ENCODE measurements at regions not wholly inside any gene's neighbourhood (a gene's known extent, or its start where the extent isn't known, plus 50 kb on each side); places are given as distances from the start of the nearest gene placed in this dataset.

DNA sequence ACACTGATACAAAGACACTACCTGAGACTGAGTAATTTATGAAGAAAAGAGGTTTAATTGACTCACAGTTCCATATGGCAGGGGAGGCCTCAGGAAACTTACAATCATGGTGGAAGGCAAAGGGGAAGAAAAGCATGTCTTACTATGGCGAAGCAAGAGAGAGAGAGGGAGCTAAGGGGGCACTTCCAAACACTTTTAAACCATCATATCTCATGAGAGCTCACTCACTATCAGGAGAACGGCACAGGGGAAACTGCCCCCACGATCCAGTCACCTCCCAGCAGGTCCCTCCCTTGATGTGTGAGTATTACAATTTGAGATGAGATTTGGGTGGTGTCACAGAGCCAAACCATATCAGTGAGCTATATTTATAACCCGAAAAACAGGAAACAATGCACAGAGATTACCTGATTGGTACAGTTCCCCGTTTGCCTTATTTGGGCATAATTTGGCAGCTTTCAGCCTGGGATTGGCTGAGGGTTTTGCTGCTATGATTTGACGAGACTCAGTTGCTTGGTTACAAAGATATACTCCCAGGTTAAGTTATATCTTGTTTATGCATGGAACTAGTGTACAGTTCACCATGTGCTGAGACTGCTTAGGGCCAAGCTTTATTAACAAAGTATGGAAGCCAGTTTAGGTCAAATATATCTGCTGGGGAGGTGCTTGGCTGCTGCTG lies 184.2 kb downstream of the NR2F2 start (continued):
- TF ChIP-seq SREBF1 (IDR thresholded peaks at IDR 0.05; ENCODE audit: borderline replicate concordance, low read depth, low read length), result no peak
- TF ChIP-seq, protein P1, sequence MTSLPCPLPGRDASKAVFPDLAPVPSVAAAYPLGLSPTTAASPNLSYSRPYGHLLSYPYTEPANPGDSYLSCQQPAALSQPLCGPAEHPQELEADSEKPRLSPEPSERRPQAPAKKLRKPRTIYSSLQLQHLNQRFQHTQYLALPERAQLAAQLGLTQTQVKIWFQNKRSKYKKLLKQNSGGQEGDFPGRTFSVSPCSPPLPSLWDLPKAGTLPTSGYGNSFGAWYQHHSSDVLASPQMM (CRISPR knock-in tag; IDR thresholded peaks at IDR 0.05), result no peak
- TF ChIP-seq RFX1 (IDR thresholded peaks at IDR 0.05), result peak; percentile 41
- TF ChIP-seq ZNF175 (CRISPR knock-in tag; IDR thresholded peaks at IDR 0.05; ENCODE audit: low read depth), result peak; percentile 59; the same call in 1 of the 2 replicates
- TF ChIP-seq, protein P2, sequence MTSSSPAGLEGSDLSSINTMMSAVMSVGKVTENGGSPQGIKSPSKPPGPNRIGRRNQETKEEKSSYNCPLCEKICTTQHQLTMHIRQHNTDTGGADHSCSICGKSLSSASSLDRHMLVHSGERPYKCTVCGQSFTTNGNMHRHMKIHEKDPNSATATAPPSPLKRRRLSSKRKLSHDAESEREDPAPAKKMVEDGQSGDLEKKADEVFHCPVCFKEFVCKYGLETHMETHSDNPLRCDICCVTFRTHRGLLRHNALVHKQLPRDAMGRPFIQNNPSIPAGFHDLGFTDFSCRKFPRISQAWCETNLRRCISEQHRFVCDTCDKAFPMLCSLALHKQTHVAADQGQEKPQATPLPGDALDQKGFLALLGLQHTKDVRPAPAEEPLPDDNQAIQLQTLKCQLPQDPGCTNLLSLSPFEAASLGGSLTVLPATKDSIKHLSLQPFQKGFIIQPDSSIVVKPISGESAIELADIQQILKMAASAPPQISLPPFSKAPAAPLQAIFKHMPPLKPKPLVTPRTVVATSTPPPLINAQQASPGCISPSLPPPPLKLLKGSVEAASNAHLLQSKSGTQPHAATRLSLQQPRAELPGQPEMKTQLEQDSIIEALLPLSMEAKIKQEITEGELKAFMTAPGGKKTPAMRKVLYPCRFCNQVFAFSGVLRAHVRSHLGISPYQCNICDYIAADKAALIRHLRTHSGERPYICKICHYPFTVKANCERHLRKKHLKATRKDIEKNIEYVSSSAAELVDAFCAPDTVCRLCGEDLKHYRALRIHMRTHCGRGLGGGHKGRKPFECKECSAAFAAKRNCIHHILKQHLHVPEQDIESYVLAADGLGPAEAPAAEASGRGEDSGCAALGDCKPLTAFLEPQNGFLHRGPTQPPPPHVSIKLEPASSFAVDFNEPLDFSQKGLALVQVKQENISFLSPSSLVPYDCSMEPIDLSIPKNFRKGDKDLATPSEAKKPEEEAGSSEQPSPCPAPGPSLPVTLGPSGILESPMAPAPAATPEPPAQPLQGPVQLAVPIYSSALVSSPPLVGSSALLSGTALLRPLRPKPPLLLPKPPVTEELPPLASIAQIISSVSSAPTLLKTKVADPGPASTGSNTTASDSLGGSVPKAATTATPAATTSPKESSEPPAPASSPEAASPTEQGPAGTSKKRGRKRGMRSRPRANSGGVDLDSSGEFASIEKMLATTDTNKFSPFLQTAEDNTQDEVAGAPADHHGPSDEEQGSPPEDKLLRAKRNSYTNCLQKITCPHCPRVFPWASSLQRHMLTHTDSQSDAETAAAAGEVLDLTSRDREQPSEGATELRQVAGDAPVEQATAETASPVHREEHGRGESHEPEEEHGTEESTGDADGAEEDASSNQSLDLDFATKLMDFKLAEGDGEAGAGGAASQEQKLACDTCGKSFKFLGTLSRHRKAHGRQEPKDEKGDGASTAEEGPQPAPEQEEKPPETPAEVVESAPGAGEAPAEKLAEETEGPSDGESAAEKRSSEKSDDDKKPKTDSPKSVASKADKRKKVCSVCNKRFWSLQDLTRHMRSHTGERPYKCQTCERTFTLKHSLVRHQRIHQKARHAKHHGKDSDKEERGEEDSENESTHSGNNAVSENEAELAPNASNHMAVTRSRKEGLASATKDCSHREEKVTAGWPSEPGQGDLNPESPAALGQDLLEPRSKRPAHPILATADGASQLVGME (CRISPR knock-in tag; IDR thresholded peaks at IDR 0.05), result no peak
- TF ChIP-seq, protein P3, sequence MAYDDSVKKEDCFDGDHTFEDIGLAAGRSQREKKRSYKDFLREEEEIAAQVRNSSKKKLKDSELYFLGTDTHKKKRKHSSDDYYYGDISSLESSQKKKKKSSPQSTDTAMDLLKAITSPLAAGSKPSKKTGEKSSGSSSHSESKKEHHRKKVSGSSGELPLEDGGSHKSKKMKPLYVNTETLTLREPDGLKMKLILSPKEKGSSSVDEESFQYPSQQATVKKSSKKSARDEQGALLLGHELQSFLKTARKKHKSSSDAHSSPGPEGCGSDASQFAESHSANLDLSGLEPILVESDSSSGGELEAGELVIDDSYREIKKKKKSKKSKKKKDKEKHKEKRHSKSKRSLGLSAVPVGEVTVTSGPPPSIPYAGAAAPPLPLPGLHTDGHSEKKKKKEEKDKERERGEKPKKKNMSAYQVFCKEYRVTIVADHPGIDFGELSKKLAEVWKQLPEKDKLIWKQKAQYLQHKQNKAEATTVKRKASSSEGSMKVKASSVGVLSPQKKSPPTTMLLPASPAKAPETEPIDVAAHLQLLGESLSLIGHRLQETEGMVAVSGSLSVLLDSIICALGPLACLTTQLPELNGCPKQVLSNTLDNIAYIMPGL (CRISPR knock-in tag; IDR thresholded peaks at IDR 0.05), result no peak
- TF ChIP-seq, protein P4, sequence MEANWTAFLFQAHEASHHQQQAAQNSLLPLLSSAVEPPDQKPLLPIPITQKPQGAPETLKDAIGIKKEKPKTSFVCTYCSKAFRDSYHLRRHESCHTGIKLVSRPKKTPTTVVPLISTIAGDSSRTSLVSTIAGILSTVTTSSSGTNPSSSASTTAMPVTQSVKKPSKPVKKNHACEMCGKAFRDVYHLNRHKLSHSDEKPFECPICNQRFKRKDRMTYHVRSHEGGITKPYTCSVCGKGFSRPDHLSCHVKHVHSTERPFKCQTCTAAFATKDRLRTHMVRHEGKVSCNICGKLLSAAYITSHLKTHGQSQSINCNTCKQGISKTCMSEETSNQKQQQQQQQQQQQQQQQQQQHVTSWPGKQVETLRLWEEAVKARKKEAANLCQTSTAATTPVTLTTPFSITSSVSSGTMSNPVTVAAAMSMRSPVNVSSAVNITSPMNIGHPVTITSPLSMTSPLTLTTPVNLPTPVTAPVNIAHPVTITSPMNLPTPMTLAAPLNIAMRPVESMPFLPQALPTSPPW (CRISPR knock-in tag; IDR thresholded peaks at IDR 0.05), result peak; percentile 45; the same call in 1 of the 2 replicates
- no peak for TF ChIP-seq HMG20B (CRISPR knock-in tag; IDR thresholded peaks at IDR 0.05)
- TF ChIP-seq, protein P5, sequence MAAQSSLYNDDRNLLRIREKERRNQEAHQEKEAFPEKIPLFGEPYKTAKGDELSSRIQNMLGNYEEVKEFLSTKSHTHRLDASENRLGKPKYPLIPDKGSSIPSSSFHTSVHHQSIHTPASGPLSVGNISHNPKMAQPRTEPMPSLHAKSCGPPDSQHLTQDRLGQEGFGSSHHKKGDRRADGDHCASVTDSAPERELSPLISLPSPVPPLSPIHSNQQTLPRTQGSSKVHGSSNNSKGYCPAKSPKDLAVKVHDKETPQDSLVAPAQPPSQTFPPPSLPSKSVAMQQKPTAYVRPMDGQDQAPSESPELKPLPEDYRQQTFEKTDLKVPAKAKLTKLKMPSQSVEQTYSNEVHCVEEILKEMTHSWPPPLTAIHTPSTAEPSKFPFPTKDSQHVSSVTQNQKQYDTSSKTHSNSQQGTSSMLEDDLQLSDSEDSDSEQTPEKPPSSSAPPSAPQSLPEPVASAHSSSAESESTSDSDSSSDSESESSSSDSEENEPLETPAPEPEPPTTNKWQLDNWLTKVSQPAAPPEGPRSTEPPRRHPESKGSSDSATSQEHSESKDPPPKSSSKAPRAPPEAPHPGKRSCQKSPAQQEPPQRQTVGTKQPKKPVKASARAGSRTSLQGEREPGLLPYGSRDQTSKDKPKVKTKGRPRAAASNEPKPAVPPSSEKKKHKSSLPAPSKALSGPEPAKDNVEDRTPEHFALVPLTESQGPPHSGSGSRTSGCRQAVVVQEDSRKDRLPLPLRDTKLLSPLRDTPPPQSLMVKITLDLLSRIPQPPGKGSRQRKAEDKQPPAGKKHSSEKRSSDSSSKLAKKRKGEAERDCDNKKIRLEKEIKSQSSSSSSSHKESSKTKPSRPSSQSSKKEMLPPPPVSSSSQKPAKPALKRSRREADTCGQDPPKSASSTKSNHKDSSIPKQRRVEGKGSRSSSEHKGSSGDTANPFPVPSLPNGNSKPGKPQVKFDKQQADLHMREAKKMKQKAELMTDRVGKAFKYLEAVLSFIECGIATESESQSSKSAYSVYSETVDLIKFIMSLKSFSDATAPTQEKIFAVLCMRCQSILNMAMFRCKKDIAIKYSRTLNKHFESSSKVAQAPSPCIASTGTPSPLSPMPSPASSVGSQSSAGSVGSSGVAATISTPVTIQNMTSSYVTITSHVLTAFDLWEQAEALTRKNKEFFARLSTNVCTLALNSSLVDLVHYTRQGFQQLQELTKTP (IDR thresholded peaks at IDR 0.05; ENCODE audit: low read depth in 1 of 2, partially characterized antibody in 2 of 2), result no peak
- TF ChIP-seq ZNF589 (CRISPR knock-in tag; IDR thresholded peaks at IDR 0.05; ENCODE audit: low read depth), result peak; percentile 65; the same call in 1 of the 2 replicates
- TF ChIP-seq POU5F1 (IDR thresholded peaks at IDR 0.05; ENCODE audit: borderline replicate concordance, low read depth, low read length, partially characterized antibody), result no peak
- no peak for TF ChIP-seq ZNF24 (IDR thresholded peaks at IDR 0.05)
- TF ChIP-seq RBM25 (IDR thresholded peaks at IDR 0.05; ENCODE audit: low read depth, low read length, severe bottlenecking), result peak; percentile 32

Data from K562 (cell line).